HEK293 (cell line): ENCODE measurements at regions not wholly inside any gene's neighbourhood (a gene's known extent, or its start where the extent isn't known, plus 50 kb on each side); places are given as distances from the start of the nearest gene placed in this dataset.

Experiments
- CTCF ChIA-PET: fragments of 350-600 bp; formaldehyde crosslinking; extraction: SDS; loops from one replicate; lab custom pipeline; 2021; ENCODE audit warnings: antibody characterized with exemption; lab: Yijun Ruan, JAX
- POLR2A ChIA-PET: fragments of 300-600 bp; formaldehyde crosslinking; extraction: SDS; loops from one replicate; lab custom pipeline; 2020; ENCODE audit warnings: antibody characterized with exemption, inconsistent platforms; lab: Yijun Ruan, JAX
- H3K27ac ChIP-seq: fragments of 200-500 bp; sonication (Bioruptor generic); 2 replicates; pipeline ENCODE4 v1.5.1; 2014; ENCODE audit warnings: low read depth, low read length, control low read depth, inconsistent platforms; ENCODE audit errors: extremely low read depth
- H3K36me3 ChIP-seq, 2 experiments: fragments of 200-500 bp in 1 of 2; sonication (Bioruptor generic) in 1 of 2; 1 replicate in 1 of 2; 2 replicates in 1 of 2; pipeline ENCODE4 v1.5.1; 2014 to 2017; ENCODE audit warnings: inconsistent platforms in 2 of 2, low read length in 2 of 2; ENCODE audit not compliant: control insufficient read depth in 2 of 2, insufficient read depth in 1 of 2
- H3K4me1 ChIP-seq: fragments of 200-500 bp; sonication (Bioruptor generic); 2 replicates; pipeline ENCODE4 v1.5.1; 2014; ENCODE audit warnings: mild to moderate bottlenecking, low read length, inconsistent platforms; ENCODE audit not compliant: control insufficient read depth, insufficient read depth
- H3K4me3 ChIP-seq: 2 replicates; pipeline ENCODE4 v1.5.1; 2011; ENCODE audit warnings: low read depth, mild to moderate bottlenecking, control low read depth, low read length, moderate library complexity
- H3K9me3 ChIP-seq: fragments of 200-500 bp; sonication (Bioruptor generic); 2 replicates; pipeline ENCODE4 v1.5.1; 2014; ENCODE audit warnings: low read depth, low read length, inconsistent platforms; ENCODE audit not compliant: control insufficient read depth, insufficient read depth
- KLF16 ChIP-seq: fragments of 450-650 bp; formaldehyde crosslinking; IDR thresholded peaks from 2 replicates; pipeline ENCODE4 v1.5.1; 2017; ENCODE audit warnings: missing biosample characterization, missing genetic modification characterization
- PBX3 ChIP-seq: sonication (generic); formaldehyde crosslinking; IDR thresholded peaks from 2 replicates; pipeline ENCODE4 v1.8.1; 2022; ENCODE audit warnings: mild to moderate bottlenecking, moderate library complexity, missing genetic modification reagents
- REST ChIP-seq: fragments of 450-650 bp; formaldehyde crosslinking; IDR thresholded peaks from 2 replicates; pipeline ENCODE4 v1.5.1; 2016; ENCODE audit warnings: missing biosample characterization, missing genetic modification characterization
- ZBTB20 ChIP-seq: fragments of 450-650 bp; formaldehyde crosslinking; IDR thresholded peaks from 2 replicates; pipeline ENCODE4 v1.5.1; 2016; ENCODE audit warnings: missing biosample characterization, missing genetic modification characterization
- ZBTB49 ChIP-seq: fragments of 450-650 bp; formaldehyde crosslinking; IDR thresholded peaks from 2 replicates; pipeline ENCODE4 v1.5.1; 2016; ENCODE audit warnings: missing biosample characterization, missing genetic modification characterization, low read depth
- ZBTB8A ChIP-seq: fragments of 450-650 bp; formaldehyde crosslinking; IDR thresholded peaks from 2 replicates; pipeline ENCODE4 v1.5.1; 2016; ENCODE audit warnings: missing biosample characterization, missing genetic modification characterization
- ZFP41 ChIP-seq: fragments of 450-650 bp; formaldehyde crosslinking; IDR thresholded peaks from 2 replicates; pipeline ENCODE4 v1.5.1; 2016; ENCODE audit warnings: missing biosample characterization, missing genetic modification characterization, borderline replicate concordance
- ZNF114 ChIP-seq: fragments of 450-650 bp; formaldehyde crosslinking; IDR thresholded peaks from 2 replicates; pipeline ENCODE4 v1.5.0; 2017; ENCODE audit warnings: missing biosample characterization, missing genetic modification characterization
- ZNF214 ChIP-seq: fragments of 450-650 bp; formaldehyde crosslinking; IDR thresholded peaks from 2 replicates; pipeline ENCODE4 v1.5.1; 2017; ENCODE audit warnings: missing biosample characterization, mild to moderate bottlenecking, missing genetic modification characterization, borderline replicate concordance
- ZNF324 ChIP-seq: fragments of 450-650 bp; formaldehyde crosslinking; IDR thresholded peaks from 2 replicates; pipeline ENCODE4 v1.5.1; 2016; ENCODE audit warnings: missing biosample characterization, missing genetic modification characterization
- ZNF391 ChIP-seq: fragments of 450-650 bp; formaldehyde crosslinking; IDR thresholded peaks from 2 replicates; pipeline ENCODE4 v1.5.1; 2016; ENCODE audit warnings: low read depth, missing biosample characterization, missing genetic modification characterization, borderline replicate concordance
- ZNF518A ChIP-seq: fragments of 450-650 bp; formaldehyde crosslinking; conservative IDR thresholded peaks from 2 replicates; pipeline ENCODE4 v1.5.1; 2016; ENCODE audit warnings: low read depth, missing biosample characterization, missing genetic modification characterization
- ZNF747 ChIP-seq: fragments of 450-650 bp; formaldehyde crosslinking; IDR thresholded peaks from 2 replicates; pipeline ENCODE4 v1.5.1; 2016; ENCODE audit warnings: missing biosample characterization, missing genetic modification characterization
- ZNF791 ChIP-seq: fragments of 450-650 bp; formaldehyde crosslinking; IDR thresholded peaks from 2 replicates; pipeline ENCODE4 v1.5.1; 2016; ENCODE audit warnings: missing biosample characterization, missing genetic modification characterization
- ZSCAN30 ChIP-seq: fragments of 450-650 bp; IDR thresholded peaks from 2 replicates; pipeline ENCODE4 v1.5.1; 2018; ENCODE audit warnings: missing biosample characterization, mild to moderate bottlenecking, missing genetic modification characterization, moderate library complexity
- TF ChIP-seq, protein P1 (sequence below): fragments of 450-650 bp; formaldehyde crosslinking; IDR thresholded peaks from 2 replicates; pipeline ENCODE4 v1.5.1; 2017; ENCODE audit warnings: missing biosample characterization, missing genetic modification characterization

- TF ChIP-seq ZNF518A (tag by site-specific recombination) (no peak), ZNF791 (no peak), PBX3 (no peak), ZBTB49 (no peak), ZNF324 (tag by site-specific recombination) (no peak)
- TF ChIP-seq, protein P1, sequence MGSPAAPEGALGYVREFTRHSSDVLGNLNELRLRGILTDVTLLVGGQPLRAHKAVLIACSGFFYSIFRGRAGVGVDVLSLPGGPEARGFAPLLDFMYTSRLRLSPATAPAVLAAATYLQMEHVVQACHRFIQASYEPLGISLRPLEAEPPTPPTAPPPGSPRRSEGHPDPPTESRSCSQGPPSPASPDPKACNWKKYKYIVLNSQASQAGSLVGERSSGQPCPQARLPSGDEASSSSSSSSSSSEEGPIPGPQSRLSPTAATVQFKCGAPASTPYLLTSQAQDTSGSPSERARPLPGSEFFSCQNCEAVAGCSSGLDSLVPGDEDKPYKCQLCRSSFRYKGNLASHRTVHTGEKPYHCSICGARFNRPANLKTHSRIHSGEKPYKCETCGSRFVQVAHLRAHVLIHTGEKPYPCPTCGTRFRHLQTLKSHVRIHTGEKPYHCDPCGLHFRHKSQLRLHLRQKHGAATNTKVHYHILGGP (tag by site-specific recombination) = no peak
These were observed 302.9 kb downstream of the CMPK2 start (continued) for GRCh38 chr2:6562771-6563170.

DNA sequence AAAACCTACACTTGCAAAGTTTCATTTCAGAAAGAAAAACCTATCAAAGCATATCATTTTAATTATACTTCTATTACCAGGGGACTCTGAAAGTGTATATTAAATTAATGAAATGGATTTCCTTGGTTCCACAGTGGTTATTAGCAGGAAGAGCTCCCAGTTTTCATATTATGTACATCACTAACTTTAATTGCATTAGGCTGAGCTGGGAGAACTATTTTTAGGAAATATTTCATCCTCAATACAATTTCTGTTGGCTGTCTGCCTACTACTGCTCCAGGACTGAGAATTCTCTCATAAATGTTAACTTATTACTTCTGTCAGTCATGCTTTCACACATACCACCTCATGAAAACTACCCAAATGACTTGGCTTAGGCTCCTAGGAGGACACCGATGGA is 301.4 kb downstream of the CMPK2 start:
- TF ChIP-seq KLF16 (tag by site-specific recombination) (no peak), REST (tag by site-specific recombination) (no peak), ZFP41 (no peak), ZNF214 (tag by site-specific recombination) (no peak), ZBTB20 (no peak), ZNF114 (tag by site-specific recombination) (no peak), ZSCAN30 (tag by site-specific recombination) (no peak), ZNF747 (tag by site-specific recombination) (no peak), ZBTB8A (tag by site-specific recombination) (no peak), ZNF391 (no peak)
- Histone ChIP-seq H3K4me3 (no peak overlapping the region), H3K9me3 (no peaks in the 10 kb centered on the region), H3K36me3 (no peaks in the 10 kb centered on the region), H3K4me1 (no peaks in the 10 kb centered on the region), H3K27ac (no peak overlapping the region)
- ChIA-PET POLR2A (no interaction called here), CTCF (interaction anchor here (0.6 to 0.7 kb wide), 2 partner anchors 21 to 1121 kb away, joined by 3 read pairs; no protein-coding TSS in a partner anchor)
